HG03095 (cell line): ENCODE measurements at regions not wholly inside any gene's neighbourhood (a gene's known extent, or its start where the extent isn't known, plus 50 kb on each side); places are given as distances from the start of the nearest gene placed in this dataset.
"Not testable (repeated sequence)": the region's sequence is repeated elsewhere in the genome, so short reads cannot be mapped to it uniquely, and the experiment has no call there.

Experiments used
- ATAC-seq: cut with Tn5 transposase; IDR thresholded peaks from one replicate; pipeline ENCODE4 v1.9.1; 2021; ENCODE audit warnings: moderate library complexity; ENCODE audit not compliant: unreplicated experiment

DNA sequence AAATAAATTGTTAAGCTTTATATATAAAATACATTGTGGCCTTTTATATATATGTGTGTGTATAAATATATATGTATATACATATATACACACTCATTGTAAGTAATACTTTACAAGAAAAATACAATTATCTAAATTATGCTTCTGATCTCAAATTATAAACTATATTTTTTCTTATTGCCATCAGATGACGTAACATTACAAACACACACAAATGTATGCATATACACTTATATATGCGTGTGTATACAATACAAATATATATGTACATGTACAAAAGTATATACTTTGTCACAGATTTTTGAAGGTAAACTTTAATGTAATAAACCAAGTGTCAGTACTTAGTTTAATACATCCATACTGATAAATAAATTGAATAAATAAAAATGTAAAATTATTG, 278.9 kb upstream of the LMO3 start:
- no peak for ATAC-seq

DNA sequence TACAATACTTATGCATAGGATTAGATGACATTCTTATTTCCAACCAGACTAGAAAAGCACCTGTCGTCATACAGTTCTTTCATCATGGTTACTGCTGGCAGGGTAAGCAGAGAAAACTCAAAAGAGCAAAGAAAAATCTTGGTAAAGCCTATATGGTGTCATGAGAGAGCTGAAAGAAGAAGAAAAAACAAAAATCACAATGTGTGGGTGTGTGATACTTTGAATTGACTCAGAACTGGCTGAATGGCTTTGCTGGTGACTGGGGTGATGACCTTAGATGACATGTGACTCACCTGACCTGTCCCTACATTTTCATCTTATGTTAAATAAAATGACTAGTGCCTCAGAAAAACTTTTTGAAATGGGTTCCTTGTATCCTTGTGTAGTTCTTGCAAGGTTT, 278.1 kb upstream of the LMO3 start:
- ATAC-seq = no peak

DNA sequence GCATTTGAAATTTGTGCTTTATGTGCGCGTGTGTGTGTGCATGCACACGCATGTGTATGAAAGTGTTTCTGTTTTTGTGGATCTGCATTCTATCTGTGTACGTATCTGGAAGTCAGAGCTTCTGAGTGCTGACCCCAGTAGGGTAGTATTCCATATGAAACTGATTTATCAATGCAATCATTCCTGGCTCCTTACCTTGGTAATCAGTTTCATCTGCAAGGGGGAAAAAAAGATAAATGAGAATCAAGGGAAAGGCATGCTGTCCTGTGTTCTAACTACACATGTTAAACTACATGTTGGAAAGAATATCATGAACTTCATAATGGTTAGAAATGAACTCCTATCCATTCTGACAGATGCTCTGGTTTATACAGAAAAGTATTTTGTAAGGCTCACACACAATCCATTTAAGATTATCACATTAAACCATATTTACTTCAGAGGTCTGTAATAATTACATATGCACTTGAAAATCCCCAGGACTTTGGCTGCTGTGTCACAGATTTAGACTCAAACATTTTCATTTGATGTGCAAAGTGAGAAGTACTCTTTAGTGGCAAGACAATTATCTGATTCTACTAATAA, 276.1 kb upstream of the LMO3 start:
- no peak for ATAC-seq

DNA sequence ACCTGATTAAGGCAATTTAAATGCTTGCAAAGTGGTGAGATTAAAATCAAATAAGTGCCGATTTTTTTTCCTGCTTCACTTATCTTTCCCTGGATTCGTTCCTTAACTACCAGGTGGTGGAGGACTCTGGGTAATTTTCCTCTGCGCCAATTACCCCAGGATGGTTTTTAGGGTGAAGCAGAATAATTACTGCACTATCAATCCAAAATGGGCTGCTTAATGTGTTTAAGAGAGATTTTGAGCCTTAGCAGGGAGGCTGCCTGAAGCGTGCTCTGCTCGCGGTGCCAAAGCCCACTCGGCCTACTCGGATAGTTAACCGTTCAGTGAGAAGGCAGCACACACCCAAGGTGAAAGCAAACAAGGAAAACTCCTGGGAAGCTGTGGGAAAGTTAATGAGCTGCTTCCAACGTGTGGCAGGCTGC, 274.9 kb upstream of the LMO3 start:
- ATAC-seq = no peak

DNA sequence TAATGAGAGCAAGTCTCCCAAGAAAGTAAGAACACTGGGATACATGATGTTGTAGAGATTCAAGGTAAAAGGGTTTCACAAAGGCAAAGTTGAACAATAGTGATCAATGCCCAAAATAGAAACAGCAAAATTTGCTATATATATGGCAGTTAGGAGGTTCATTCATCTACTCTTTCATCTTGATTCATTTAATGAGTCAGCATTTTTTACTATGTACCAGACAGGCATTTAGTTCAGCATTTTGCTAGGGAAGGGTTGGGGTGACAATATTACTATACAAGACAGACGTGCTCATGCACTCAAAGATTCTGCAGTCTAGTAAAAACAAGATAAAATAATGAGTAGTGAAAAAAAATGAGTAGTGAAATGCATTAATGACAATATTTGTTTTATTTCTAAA, 264.9 kb upstream of the LMO3 start:
- ATAC-seq = no peak

DNA sequence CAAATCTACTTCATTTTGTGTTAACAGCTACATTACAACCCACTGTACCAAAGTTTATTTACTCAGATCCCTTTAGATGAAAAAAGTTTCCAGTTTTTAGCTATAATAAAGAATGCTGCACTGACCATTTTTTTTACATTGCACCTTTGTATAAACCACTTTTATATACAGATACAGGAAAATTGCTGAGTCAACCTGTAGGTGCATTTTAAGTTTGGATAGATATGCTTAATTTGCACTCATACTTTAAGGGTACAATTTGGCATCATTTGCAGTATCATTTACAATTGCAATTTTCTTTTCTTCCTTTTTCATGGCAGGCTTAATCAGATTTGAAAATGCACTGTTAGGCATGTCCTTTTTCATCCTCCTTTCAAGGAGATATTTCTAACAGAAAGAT, 257.8 kb upstream of the LMO3 start:
- ATAC-seq = no peak

DNA sequence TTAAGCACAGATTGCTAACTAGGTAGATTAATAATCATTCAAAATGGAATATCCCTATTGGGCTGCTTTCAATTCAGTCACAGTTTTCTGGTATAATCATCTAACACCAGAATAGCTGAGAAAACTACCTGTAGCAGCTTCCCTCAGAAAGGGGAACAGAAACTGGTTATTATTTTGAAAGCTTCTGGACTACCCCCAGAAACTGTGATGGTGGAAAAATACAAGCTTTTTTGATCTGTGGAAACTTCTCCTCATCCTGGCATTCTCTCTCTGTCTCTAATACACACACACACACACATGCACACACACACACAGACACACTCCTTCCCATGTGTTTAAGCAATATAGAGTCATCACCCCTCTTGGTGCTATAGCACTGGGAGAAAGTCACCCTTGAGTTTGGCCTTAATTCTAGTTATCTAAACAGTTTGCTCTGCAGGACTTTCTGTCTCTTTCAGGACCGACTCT, 251.5 kb upstream of the LMO3 start:
- peak; percentile 92 for ATAC-seq

DNA sequence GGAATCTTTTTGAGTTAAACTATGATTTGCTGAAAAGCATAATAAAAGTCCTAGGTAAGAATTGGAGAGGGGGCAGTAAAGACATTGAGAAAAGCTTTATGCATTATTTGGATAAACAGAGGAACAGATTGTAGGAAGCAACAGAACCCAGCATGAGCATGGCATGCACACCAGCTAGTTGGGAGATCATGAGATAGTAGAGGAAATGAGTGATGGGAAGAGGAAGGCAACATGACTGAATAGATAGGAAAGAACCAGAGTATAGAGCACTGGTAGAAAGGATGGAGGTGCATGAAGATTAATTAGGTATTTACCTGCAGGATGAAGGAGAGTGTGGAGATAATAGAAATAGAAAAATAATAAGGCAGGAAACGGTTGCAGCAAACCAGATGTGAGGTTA, 248.5 kb upstream of the LMO3 start:
- ATAC-seq = no peak

DNA sequence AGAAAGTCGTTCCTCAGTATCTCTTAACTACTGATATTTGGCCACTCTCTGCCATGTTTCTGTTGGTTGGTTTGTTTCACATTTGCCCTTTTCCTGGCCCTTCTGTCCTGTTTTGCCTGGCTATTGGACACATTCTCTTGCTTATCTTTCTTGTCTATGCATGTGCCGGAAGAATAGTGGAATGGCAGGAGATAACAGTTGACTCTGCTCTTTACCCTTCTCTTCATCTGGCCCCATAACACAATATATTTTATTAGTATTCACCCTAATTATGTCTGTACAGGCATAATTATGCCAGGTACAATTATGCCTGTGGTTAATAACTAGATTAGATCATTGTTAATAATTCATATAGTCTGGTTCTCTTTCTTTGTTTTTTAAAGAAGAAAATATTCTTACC, 243.5 kb upstream of the LMO3 start:
- ATAC-seq = no peak

DNA sequence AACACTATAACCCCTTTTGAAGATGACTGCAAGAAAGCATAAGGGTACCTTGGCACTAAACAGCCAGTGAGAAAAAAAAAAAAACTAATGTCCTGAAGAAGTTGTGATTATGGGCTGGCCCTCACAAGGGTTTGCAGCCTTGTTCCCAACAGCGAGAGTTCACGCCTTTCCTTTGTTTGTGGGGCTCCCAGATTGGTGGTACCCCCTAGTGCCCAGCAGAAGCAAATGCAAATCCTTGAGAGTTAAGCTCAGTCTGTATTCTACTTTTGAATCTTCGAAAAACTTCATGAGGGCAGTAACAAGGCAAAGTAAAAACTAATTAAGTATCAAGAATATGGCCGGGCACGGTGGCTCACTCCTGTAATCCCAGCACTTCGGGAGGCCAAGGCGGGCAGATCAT, 238.9 kb upstream of the LMO3 start:
- ATAC-seq = no peak

DNA sequence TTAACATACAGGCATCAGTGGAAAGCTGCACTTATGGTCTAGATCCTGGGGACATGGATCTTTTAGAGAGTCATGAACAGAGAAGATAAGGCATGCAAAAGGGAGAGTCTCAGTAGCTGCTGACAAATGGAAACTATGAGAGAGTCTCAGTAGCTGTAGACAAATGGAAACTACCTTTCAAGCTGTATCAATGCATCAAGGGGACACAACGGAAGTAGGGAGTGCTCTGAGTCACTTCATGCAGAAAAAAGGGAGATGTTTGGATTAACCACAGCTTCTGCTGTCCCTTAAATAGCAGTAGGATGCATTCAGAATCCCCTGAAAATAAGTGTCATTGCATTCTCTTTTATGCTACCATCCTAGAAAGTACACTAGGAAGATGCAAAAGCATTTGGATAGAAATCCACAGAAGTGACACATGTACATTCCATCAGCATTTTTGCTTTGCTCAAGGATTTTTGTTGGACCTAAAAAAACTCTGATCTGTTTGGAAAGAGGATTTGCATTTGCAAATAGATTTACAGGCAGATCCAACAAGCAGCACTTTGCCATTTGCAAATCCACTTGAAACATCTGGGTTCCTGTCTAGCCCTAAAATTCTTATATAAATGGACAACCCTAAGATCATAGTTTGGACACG, 227.5 kb upstream of the LMO3 start:
- peak; percentile 97 for ATAC-seq

DNA sequence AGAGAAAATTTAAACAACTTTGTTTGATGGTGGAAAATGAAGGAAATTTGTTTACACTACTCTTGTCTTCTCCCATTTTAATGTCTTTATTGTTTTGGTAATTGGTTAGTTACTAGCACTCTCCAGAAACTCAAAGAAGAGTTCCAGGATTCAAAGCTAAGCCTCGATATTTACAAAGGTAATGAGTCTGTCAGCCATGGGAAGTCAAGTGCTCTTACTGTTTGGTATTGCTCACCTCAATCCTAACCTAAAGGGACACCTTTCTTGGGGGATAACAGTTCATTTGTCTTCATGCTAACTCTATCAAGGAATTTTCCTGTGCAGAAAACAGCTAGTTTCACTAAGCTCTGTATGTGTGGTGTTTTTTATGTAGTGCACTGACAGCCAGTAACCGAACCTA, 222.9 kb upstream of the LMO3 start:
- no peak for ATAC-seq

DNA sequence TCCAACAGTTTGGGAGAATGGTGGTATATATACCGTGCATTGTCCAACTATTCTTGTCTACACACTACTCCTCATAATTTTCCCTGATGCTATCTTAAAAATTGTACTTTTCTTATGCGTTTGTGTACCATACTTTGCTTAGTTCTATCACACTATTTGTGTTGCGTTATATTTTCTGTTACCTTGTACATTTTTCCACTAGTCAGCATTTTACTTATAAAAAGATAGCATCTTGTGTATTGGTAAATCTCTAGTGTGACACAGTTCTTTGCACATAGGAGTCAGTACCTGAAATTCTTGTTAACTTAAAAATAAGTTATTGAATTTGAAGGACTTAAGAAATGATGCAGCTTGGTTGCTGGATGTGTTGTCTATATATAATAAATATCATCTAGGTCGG, 201.8 kb upstream of the LMO3 start:
- no peak for ATAC-seq

DNA sequence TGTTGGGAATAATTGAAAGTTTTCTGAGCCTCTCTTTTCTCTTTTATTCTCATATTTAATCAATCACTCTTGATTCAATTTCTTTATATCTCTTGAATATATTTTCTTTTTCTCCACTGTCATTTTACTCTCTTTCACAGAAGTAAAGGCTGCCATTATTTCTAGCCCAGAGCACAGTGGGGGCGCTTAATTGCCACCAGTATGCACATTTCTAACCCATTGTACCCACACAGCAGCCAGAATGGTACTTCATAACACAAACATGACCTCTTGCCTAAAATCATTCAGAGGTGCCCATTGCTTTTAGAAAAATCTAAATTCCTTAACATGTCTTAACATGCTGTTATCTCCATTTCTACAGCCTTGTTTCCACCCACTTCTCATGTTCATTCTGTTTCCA, 190.2 kb upstream of the LMO3 start:
- no peak for ATAC-seq

DNA sequence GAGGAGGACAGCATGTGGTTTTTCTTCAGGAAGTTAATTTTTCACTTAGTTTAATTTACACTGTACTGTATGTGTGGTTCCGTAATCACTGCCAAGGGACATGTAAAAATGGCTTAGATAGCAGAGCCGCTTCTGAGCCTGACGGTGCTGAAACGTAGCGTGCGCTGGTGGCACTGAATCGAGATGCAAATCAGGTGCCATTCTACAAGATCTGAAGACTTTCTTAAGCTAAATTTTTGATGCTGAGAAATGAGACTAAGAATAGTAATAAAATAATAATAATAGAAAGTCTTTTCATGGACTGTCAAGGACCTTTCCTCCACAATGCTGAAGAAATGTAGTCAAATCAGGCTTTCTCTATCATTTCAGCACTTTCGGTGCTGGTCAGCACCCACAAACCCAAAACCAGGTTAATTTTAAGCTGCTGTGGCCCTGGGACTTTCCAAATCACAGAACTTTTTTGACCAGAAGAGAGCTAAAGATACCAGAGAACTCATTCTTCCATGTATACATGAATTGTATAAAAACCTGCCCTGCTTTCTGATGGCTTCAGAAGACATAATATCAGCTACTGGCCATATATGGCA, 183.3 kb upstream of the LMO3 start:
- no peak for ATAC-seq

DNA sequence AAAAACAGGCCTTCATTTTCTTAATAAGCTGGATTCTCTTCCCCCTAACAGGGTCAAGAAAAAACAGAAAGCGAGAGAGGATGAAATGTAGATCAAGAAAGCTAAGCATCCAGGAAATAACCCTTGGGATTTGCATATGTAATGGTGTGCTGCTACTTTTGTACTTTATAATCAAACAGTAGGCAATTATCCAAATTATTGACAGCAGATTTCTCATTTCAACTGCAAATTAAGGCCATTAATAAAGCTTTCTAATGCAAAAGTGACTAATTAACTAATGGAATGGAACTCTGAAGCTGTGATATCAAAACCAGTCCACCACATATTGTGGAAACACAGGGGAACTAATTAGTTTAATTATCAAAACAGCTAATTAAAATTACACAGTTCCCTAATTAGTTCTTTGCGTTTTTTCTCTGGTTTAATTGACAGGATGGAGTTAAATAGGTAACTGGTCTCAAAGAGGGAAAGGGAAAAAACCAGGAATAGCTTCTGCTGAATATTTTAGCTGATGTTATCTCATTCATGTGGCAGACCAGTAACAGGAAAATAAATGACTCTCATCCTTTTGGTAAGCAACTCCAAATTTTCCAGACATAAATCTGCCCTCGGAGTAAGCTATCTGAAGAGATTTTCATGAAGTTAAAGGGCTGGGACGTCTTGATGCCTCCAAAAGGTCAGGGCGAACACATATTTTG, 182.7 kb upstream of the LMO3 start:
- ATAC-seq = no peak

DNA sequence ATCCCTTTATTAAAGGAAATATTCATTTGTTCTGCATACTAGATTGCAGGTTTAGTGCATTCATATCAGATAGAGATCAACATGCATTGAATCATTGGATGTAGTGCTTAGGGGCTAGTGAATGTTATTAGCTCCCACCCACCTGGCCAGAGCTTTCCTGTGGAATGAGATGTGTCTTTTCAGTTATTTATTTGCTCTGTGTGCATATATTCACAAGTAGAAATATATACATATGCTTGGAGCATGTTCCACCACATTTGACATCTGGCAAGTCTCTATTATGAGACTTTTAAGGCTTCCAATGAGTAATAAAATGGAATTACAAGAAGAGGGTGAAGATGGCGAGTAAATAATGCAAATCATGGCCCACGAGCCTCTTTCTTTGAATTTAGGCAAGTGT, 180.0 kb upstream of the LMO3 start:
- ATAC-seq = no peak

DNA sequence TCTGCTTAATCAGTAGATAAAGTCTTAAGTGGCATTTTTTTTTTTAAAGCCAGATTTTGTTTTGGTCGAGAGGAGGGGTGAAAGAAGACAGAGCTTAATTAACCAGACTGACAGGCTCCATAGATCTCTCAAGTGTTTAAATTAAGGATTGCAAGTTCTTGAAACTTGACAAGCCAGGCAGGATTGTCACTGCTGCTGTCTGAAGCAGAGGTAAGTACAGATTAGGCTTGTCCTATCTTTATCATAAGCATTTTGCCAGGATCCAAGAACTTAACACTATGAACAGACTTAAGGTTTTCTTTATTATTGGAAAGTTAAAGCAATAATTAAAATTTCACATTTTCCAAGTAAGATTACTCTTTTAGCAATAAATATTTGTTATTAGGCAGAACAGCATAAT, 179.6 kb upstream of the LMO3 start:
- ATAC-seq = no peak

DNA sequence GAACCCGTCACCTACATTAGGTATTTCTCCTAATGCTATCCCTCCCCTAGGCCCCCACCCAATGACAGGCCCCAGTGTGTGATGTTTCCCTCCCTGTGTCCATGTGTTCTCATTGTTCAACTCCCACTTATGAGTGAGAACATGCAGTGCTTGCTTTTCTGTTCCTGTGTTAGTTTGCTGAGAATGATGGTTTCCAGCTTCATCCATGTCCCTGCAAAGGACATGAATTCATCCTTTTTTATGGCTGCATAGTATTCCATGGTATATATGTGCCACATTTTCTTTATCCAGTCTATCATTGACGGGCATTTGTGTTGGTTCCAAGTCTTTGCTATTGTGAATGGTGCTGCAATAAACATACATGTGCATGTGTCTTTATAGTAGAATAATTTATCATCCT, 163.2 kb upstream of the LMO3 start:
- ATAC-seq = not testable (repeated sequence)

DNA sequence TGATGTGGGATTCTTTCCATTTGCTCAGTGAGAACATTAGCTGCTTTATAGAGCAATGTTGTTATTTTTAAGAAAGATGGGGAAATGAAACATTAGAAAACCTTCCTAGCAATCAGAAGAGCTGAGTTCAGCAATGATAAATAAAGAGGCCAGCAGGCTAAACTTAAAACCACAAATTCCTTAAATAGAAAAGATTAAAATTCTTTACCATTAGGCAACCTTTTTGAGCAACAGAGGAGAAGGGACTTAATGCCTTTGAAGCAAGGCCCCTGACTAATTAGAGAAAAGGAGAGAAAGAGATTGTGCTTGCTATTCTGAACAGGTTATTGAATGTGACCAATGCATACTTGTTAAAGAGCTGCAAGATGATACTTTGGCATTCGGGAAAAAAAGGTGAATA, 160.8 kb upstream of the LMO3 start:
- no peak for ATAC-seq

DNA sequence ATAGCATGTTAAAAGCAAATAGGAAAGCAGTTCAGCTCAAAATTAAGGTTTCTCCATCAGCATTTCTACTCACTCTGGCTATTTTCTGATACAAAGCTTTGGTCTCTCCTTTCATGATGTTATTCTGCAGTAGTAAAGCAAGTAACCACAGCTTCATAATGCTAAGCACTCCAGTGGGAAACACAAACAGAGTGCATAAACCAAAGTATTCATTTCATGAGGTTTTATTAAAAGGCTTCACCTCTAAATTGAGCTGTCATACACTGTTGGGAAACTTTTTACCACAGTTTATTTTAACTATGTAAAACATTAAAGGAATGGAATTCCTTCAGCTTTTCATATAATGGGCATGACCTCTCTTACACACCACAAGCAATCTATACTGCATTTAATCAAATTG, 157.9 kb upstream of the LMO3 start:
- no peak for ATAC-seq
